ENCODE measurements at regions not wholly inside any gene's neighbourhood (a gene's known extent, or its start where the extent isn't known, plus 50 kb on each side); places are given as distances from the start of the nearest gene placed in this dataset.

DNA sequence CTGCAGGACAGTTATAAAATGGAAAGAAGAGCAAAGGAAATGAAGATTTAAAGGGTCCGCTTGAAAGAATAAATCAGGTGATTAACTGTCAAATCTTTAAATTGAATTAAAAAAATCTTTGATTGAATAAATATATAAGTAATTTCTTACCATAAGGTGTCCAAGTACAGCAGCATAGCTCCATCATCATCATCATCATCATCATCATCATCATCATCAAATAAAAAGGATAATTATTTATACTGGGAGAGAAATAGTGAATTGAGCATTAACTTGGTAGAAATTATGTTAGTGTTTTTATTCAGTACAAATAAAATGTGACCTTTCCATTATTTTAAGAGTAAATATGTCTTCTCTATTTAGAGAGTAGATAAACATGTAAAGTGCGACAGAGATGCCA is 745.6 kb upstream of the MARCKS start:
- Mint-ChIP-seq H3K27ac (no peak overlapping the region), H3K36me3 (no peaks in the 10 kb centered on the region), H3K4me3 (no peak overlapping the region), H3K9me3 (ENCODE audit: low read depth) (peaks cover 9% of the 10 kb centered on the region), H3K4me1 (no peaks in the 10 kb centered on the region), H3K27me3 (no peaks in the 10 kb centered on the region)
- ATAC-seq (no peak), DNase-seq (no peak)
- CTCF ChIA-PET = no interaction called here

DNA sequence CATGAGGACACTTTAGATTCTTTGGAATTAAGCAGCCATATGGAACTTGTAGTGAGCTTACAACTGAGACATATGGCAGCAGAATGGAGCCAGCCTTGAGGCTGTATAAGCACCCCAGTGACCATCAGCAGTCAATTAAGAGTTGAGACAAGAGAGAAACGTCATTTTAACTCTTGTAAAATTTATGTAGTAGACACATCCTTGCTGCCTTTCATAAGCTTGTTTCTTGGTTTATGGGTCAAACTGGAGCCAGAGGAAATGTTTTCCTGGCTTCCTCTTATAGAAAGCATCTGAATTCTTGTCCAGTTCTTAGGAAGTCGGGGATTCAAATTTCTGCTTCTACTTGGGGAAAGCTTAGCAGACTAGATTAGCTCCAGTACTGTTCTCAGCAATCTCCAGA is 745.1 kb upstream of the MARCKS start:
- CTCF ChIA-PET = no interaction called here
- Mint-ChIP-seq H3K9me3 (ENCODE audit: low read depth) (peaks cover 8% of the 10 kb centered on the region), H3K27ac (no peak overlapping the region), H3K4me1 (no peaks in the 10 kb centered on the region), H3K27me3 (no peaks in the 10 kb centered on the region), H3K4me3 (no peak overlapping the region), H3K36me3 (no peaks in the 10 kb centered on the region)
- ATAC-seq (no peak), DNase-seq (no peak)

DNA sequence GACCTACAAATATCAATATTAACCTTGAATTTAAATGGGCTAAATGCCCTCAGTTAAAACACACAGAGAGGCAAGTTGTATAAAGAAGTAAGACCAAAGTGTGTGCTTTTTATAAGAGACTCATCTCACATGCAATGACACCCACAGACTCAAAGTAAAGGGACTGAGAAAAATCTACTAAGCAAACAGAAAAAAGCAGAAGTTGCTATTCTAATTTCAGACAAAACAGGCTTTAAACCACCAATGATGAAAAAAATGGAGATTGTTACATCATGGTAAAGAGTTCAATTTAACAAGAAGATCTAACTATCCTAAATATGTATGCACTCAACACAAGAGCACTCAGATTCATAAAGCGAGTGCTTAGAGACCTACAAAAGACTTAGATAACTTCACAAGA is 741.9 kb upstream of the MARCKS start:
- CTCF ChIA-PET = no interaction called here
- H3K9me3 Mint-ChIP-seq (ENCODE audit: low read depth) = peaks cover 14% of the 10 kb centered on the region
- no peak for ATAC-seq

DNA sequence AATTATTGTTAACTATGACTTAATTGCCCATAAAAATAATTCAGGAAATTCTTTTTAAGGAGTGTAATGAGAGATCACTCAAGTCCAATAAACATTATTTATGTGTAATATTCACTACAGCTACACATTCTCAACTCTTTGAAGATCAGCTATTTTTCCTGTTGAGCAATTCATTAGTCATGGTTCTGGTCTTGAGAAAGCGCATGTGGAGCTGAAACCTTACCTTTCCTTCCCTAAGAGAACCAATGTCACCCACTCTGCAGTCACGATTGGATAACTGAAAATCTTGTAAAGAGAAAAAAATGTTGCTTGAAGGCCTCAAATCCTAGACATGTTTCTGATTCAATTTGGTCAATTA is 736.9 kb upstream of the MARCKS start:
- peaks cover 7% of the 10 kb centered on the region for H3K9me3 Mint-ChIP-seq (ENCODE audit: low read depth)
- CTCF ChIA-PET = no interaction called here
- H3K4me1 Mint-ChIP-seq = no peaks in the 10 kb centered on the region
- ATAC-seq (no peak), DNase-seq (no peak)
- H3K27me3 Mint-ChIP-seq = no peaks in the 10 kb centered on the region
- no peaks in the 10 kb centered on the region for H3K36me3 Mint-ChIP-seq
- H3K27ac Mint-ChIP-seq = no peak overlapping the region
- no peak overlapping the region for H3K4me3 Mint-ChIP-seq

More for the DNA sequence above, 741.9 kb upstream of the MARCKS start:
- Mint-ChIP-seq H3K36me3 (no peaks in the 10 kb centered on the region), H3K4me1 (no peaks in the 10 kb centered on the region), H3K27ac (no peak overlapping the region), H3K27me3 (no peaks in the 10 kb centered on the region), H3K4me3 (no peak overlapping the region)
- no peak for DNase-seq

DNA sequence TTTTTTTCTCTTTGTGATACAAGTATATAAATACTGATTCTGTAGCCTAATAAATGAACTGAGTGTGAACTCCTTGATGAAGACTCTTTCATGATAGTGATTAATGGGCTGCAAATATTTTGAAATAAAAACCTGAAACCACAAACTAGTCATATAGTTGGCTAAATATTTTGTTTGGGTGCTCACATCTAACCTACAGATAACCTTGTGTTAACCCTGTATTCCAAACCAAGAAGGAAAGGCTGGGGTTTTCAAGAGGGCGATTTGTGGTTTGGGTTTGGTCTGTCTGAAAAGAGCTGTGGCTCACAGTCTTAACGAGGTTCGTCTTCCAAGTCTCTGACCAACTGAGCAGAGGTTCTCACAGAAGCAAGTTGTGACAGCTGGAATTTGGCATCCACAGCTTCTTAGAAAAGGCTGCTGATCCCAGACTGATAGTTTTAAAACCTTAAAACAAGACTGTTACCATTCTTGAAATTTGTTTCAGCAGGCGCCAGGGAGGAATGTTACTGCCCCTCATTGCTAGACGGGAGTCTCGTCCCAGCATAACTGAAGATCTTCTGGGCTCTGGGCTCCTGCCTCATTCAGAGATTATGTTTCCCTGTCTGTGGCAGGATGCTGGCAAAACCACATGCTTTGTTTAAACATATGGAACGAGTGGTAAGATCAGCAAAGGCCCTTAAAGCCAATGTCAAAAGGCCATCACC is 736.4 kb upstream of the MARCKS start:
- H3K9me3 Mint-ChIP-seq (ENCODE audit: low read depth) = peaks cover 7% of the 10 kb centered on the region
- DNase-seq = no peak
- H3K4me3 Mint-ChIP-seq = no peak overlapping the region
- no peak overlapping the region for H3K27ac Mint-ChIP-seq
- CTCF ChIA-PET = no interaction called here
- ATAC-seq = no peak
- no peaks in the 10 kb centered on the region for H3K27me3 Mint-ChIP-seq
- no peaks in the 10 kb centered on the region for H3K36me3 Mint-ChIP-seq
- no peaks in the 10 kb centered on the region for H3K4me1 Mint-ChIP-seq

DNA sequence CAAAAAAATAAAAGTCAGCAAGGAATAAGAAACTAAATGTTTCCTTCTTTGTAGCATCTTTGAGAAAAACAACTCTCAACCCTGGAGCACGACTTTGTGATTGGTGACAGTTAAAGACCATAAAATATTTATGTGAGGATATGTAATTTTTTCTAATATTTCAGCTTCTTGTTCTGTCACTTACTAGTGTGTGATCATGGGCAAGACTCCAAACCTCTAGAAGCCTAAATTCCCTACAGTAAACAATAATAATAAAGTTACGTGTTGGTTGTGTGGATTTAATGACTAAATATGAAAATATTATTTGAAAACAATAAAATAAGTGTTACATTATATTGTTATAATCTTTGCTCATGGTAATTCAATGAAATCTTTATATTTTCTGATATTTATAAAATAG is 735.6 kb upstream of the MARCKS start:
- no peak overlapping the region for H3K4me3 Mint-ChIP-seq
- CTCF ChIA-PET = no interaction called here
- H3K9me3 Mint-ChIP-seq (ENCODE audit: low read depth) = peaks cover 7% of the 10 kb centered on the region
- no peak for DNase-seq
- H3K4me1 Mint-ChIP-seq = no peaks in the 10 kb centered on the region
- no peaks in the 10 kb centered on the region for H3K27me3 Mint-ChIP-seq
- no peaks in the 10 kb centered on the region for H3K36me3 Mint-ChIP-seq
- ATAC-seq = no peak
- H3K27ac Mint-ChIP-seq = no peak overlapping the region

DNA sequence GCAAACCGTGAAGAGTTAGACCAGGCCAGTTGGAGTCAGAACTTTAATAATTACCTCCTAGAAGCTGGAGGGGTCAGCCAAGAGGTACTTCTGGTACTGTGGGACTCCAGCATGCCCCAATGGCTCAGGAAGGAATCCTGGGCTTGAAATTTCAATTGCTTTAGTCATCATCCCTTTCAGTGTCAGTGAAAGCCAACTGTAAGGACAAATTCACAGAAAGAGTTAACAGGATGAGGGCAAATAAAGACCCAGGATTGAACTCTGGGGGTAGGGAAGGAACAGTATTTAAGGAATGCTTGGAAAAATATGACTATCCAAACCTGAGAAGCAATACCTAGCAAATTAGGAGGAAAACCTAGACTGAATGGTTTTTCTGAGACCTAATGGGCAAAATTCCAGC is 735.1 kb upstream of the MARCKS start:
- no peaks in the 10 kb centered on the region for H3K27me3 Mint-ChIP-seq
- ATAC-seq (no peak), DNase-seq (no peak)
- no peak overlapping the region for H3K4me3 Mint-ChIP-seq
- peaks cover 7% of the 10 kb centered on the region for H3K9me3 Mint-ChIP-seq (ENCODE audit: low read depth)
- CTCF ChIA-PET = no interaction called here
- no peaks in the 10 kb centered on the region for H3K36me3 Mint-ChIP-seq
- H3K4me1 Mint-ChIP-seq = no peaks in the 10 kb centered on the region
- no peak overlapping the region for H3K27ac Mint-ChIP-seq

DNA sequence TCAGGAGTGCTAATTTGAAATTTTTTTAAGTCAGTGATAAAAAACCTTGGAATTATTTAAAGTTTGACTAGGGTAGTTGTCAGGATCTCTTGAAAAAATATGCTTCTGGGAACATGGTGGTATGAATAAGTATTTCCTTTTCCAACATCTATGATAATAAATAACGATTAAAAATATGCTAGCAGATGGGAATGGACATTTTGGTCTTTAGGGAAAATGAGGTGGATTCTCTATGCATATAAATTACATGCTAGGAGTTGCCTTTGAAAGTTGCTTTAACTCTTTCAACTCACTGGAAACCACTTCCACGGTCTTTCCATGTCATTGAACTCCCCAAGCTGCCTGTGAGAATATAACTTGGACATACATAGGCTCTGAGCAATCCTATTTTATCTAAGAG is 731.5 kb upstream of the MARCKS start:
- H3K27me3 Mint-ChIP-seq = no peaks in the 10 kb centered on the region
- no peak overlapping the region for H3K4me3 Mint-ChIP-seq
- CTCF ChIA-PET = no interaction called here
- no peaks in the 10 kb centered on the region for H3K4me1 Mint-ChIP-seq
- no peaks in the 10 kb centered on the region for H3K9me3 Mint-ChIP-seq (ENCODE audit: low read depth)
- no peak overlapping the region for H3K27ac Mint-ChIP-seq
- no peak for ATAC-seq
- H3K36me3 Mint-ChIP-seq = no peaks in the 10 kb centered on the region
- DNase-seq = no peak

DNA sequence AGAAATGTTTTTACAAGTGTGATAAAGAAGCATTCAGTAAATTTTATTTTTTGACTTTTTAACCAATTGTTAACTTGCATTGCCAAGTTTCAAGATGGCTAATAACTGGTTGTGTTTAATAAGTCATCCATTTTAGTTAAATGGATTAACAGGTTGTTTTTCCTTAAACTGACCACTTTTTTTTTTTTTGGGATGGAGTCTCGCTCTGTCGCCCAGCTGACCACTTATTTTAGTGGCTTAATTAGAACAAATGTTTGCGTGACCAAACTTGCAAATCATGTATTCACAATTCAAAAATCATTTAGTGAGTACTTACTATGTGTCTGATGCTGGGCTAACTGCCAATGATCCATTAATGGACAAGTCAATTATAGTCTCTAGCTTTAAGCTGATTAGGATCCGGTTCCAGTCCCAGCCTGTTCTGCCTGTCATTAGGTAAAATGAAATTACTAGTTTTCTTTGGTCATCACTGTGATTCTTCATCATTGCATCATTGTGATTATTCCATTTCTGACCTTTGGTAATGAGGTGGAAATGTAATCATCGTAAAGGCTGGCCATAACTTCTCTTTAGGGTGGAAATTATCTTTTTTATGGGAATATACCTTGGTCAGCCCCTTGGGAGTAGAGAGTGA is 729.2 kb upstream of the MARCKS start:
- Mint-ChIP-seq H3K4me3 (no peak overlapping the region), H3K9me3 (ENCODE audit: low read depth) (no peaks in the 10 kb centered on the region), H3K36me3 (no peaks in the 10 kb centered on the region), H3K27me3 (no peaks in the 10 kb centered on the region), H3K27ac (no peak overlapping the region), H3K4me1 (no peaks in the 10 kb centered on the region)
- no peak for DNase-seq
- CTCF ChIA-PET = no interaction called here
- ATAC-seq = no peak

DNA sequence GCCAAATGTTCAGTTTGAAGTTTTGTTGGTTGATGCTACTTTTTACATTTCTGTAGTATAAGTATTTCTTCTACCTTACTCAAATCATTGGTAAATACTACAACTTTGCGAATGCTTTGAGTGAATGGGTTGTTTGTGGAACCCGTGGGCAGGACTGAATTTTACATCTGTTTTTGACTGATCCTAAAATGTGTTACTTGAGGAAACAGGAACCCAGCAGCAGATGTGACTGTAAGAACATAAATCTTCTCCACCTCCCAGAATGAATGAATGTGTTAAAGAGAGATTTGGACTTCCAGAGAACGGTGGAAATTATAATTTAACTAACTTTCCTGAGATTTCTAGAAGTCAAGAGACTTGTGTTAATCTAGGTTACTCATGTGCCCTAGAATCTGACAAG is 728.5 kb upstream of the MARCKS start:
- CTCF ChIA-PET = no interaction called here

DNA sequence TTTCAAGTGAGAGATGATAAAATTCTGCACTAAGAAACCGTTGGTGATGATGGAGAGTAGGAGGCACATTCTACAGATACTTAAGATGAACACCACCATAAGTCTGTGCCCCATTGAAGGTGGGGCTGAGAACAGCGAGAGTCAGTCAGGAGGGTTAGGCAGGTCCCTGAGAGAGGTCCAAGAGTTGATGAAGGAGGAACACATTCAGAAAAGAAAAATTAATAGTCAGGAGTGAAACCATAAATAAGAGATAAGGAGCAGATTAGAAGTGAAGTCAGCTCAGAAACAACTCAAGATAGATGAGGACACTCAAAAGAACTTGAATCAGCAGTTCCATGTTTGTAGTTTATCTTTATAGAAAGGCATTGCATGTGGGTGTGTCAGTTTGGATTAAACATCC is 727.2 kb upstream of the MARCKS start:
- no peak for DNase-seq
- no peaks in the 10 kb centered on the region for H3K9me3 Mint-ChIP-seq (ENCODE audit: low read depth)
- no peaks in the 10 kb centered on the region for H3K4me1 Mint-ChIP-seq
- H3K27ac Mint-ChIP-seq = no peak overlapping the region
- H3K27me3 Mint-ChIP-seq = no peaks in the 10 kb centered on the region
- CTCF ChIA-PET = no interaction called here
- no peak for ATAC-seq
- no peak overlapping the region for H3K4me3 Mint-ChIP-seq
- no peaks in the 10 kb centered on the region for H3K36me3 Mint-ChIP-seq

More for the DNA sequence above, 728.5 kb upstream of the MARCKS start:
- Mint-ChIP-seq H3K9me3 (ENCODE audit: low read depth) (no peaks in the 10 kb centered on the region), H3K4me3 (no peak overlapping the region), H3K36me3 (no peaks in the 10 kb centered on the region), H3K4me1 (no peaks in the 10 kb centered on the region), H3K27ac (no peak overlapping the region), H3K27me3 (no peaks in the 10 kb centered on the region)
- DNase-seq (no peak), ATAC-seq (no peak)

DNA sequence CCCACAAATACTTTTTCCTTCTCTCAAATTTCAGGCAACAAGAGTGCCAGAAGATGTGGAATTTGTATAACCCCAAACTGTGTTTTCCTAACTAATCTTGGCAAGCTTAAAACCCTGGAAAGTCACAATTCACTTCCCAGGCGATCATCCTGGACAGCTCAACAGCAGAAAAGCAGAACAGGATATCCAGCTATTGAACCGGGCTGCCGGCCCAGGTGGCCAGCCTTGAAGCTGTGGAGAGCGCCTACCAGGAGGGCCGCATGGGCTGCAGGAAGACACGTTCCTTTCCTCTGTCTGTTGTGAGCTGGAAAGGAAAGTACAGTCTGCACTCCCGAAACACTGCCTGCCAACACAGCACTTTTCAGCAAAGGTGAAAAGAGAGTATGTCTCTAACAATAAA is 719.7 kb upstream of the MARCKS start:
- Mint-ChIP-seq H3K4me3 (no peak overlapping the region), H3K4me1 (no peaks in the 10 kb centered on the region), H3K9me3 (ENCODE audit: low read depth) (peaks cover 6% of the 10 kb centered on the region), H3K36me3 (no peaks in the 10 kb centered on the region), H3K27ac (no peak overlapping the region), H3K27me3 (no peaks in the 10 kb centered on the region)
- CTCF ChIA-PET = no interaction called here
- no peak for ATAC-seq
- DNase-seq = no peak

DNA sequence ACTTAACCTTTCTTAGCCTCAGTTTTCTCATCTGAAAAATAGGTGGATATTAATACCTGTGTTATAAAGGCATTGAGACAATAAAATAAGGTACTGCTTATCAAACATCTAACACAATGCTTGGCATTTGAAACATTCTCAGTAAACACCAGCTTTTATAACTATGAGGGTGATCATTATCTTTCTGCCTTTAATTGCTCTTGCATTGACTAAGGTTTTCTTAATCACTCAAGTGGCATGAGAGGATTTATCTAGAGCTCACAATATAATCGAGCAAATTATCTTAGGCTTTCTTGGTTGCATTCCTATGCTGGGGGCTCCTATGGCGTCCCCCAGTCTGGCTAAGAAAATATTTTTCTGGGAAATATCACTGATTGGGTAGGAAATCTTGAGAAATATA is 716.4 kb upstream of the MARCKS start:
- no peak overlapping the region for H3K27ac Mint-ChIP-seq
- no peaks in the 10 kb centered on the region for H3K4me1 Mint-ChIP-seq
- H3K27me3 Mint-ChIP-seq = no peaks in the 10 kb centered on the region
- H3K9me3 Mint-ChIP-seq (ENCODE audit: low read depth) = peaks cover 6% of the 10 kb centered on the region
- no peak overlapping the region for H3K4me3 Mint-ChIP-seq
- ATAC-seq (no peak), DNase-seq (no peak)
- no peaks in the 10 kb centered on the region for H3K36me3 Mint-ChIP-seq
- CTCF ChIA-PET = no interaction called here

DNA sequence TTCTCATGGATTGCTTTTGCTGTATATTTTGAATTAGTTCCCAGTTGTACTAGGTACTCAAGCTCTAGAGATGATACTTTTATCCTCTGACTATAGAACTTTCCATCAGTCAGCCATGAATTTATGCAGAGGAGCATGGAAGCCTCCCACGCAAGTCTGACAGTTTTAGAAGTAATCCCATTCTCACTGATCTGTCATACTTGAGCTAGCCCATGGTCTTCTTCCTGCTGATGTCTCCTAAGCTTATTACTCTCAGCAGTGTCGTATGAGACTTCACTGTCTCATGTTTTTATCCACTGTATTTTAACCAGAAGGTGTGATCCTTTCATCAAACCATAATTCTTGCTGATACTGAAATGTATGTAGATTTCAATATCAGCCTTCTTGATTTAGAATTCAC is 715.2 kb upstream of the MARCKS start:
- Mint-ChIP-seq H3K9me3 (ENCODE audit: low read depth) (peaks cover 6% of the 10 kb centered on the region), H3K4me3 (no peak overlapping the region), H3K36me3 (no peaks in the 10 kb centered on the region), H3K4me1 (no peaks in the 10 kb centered on the region), H3K27me3 (no peaks in the 10 kb centered on the region), H3K27ac (no peak overlapping the region)
- CTCF ChIA-PET = no interaction called here
- DNase-seq = no peak
- no peak for ATAC-seq
